Gastroesophageal sphincter (tissue), 4 donors: ENCODE measurements at regions not wholly inside any gene's neighbourhood (a gene's known extent, or its start where the extent isn't known, plus 50 kb on each side); places are given as distances from the start of the nearest gene placed in this dataset.

Experiments used
- ATAC-seq: fragments of 150-250 bp; one replicate; pipeline ENCODE4 v1.9.1; 2016; ENCODE audit warnings: mild to moderate bottlenecking, moderate library complexity
- H3K27ac ChIP-seq, 4 donors: fragments of 200-600 bp; sonication (generic) in 3 of 4; 1 replicate in 3 of 4; 2 replicates in 1 of 4; pipeline ENCODE4 v1.5.1; 2016 to 2019
- H3K27me3 ChIP-seq: fragments of 200-600 bp; sonication (generic); one replicate; pipeline ENCODE4 v1.5.1; 2019
- H3K36me3 ChIP-seq, 2 donors: fragments of 200-600 bp; sonication (generic); one replicate each; pipeline ENCODE4 v1.5.1; 2019; ENCODE audit warnings: control low read depth in 1 of 2
- H3K4me1 ChIP-seq, 3 donors: fragments of 200-600 bp; sonication (generic); 1 replicate in 2 of 3; 2 replicates in 1 of 3; pipeline ENCODE4 v1.5.1; 2016 to 2019; ENCODE audit warnings: control low read depth in 2 of 3
- H3K4me3 ChIP-seq, 2 donors: fragments of 200-600 bp; sonication (generic); one replicate each; pipeline ENCODE4 v1.5.1; 2019; ENCODE audit warnings: mild to moderate bottlenecking in 1 of 2, moderate library complexity in 1 of 2
- H3K9me3 ChIP-seq, 3 donors: fragments of 200-600 bp; sonication (generic); one replicate each; pipeline ENCODE4 v1.5.1; 2017 to 2019; ENCODE audit warnings: control low read depth in 2 of 3
- EP300 ChIP-seq: sonication (generic); formaldehyde crosslinking; IDR thresholded peaks from one replicate; pipeline ENCODE4 v1.6.1; 2017; ENCODE audit warnings: antibody characterized with exemption, mild to moderate bottlenecking
- POLR2A ChIP-seq, 2 donors: fragments of 450-650 bp; IDR thresholded peaks; one replicate each; pipeline ENCODE4 v1.6.1; 2017; ENCODE audit warnings: antibody characterized with exemption in 2 of 2, mild to moderate bottlenecking in 2 of 2, moderate library complexity in 1 of 2
- POLR2AphosphoS5 ChIP-seq: sonication (generic); formaldehyde crosslinking; IDR thresholded peaks from one replicate; pipeline ENCODE4 v1.6.1; 2017; ENCODE audit warnings: antibody characterized with exemption
- WGBS, 2 donors: methylation state at CpG; one replicate each; pipeline ENCODE4 v1.1.5; 2018; ENCODE audit warnings: low coverage in 1 of 2; 5-methylcytosine and 5-hydroxymethylcytosine counted together
- TF ChIP-seq, protein P1 (sequence below), 4 experiments: fragments of 200-600 bp in 2 of 4; fragments of 450-650 bp in 2 of 4; sonication (generic) in 1 of 4; IDR thresholded peaks; one replicate each; pipeline ENCODE4 v1.5.1; 2017 to 2019; ENCODE audit warnings: antibody characterized with exemption in 4 of 4, mild to moderate bottlenecking in 2 of 4, moderate library complexity in 2 of 4

DNA sequence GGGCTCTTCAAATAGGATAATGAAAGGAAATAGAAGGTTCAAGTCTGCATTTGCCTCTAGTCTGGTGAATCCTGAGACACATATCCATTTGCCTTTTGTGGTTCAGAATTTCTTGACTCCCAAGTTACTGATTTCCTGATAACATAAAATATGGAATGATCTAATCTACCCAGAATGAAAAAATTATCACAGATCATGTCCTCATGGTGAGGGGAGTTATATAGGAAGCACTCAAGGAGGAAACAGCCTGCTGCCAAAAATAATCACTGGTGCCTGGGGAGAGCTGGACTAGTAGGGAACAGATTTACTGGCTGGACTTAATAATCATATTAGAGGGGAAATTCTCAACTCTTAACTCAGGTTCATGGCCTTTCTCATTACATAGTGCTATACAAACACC, 95.5 kb upstream of the STK17B start:
- H3K4me1 ChIP-seq, result no peaks in the 10 kb centered on the region
- ATAC-seq, result no peak
- H3K9me3 ChIP-seq, result no peaks in the 10 kb centered on the region
- H3K27ac ChIP-seq, result no peak overlapping the region
- H3K27me3 ChIP-seq, result no peaks in the 10 kb centered on the region
- TF ChIP-seq POLR2A (IDR thresholded peaks at IDR 0.05) (no peak), EP300 (no peak), POLR2AphosphoS5 (no peak)
- TF ChIP-seq, protein P1, sequence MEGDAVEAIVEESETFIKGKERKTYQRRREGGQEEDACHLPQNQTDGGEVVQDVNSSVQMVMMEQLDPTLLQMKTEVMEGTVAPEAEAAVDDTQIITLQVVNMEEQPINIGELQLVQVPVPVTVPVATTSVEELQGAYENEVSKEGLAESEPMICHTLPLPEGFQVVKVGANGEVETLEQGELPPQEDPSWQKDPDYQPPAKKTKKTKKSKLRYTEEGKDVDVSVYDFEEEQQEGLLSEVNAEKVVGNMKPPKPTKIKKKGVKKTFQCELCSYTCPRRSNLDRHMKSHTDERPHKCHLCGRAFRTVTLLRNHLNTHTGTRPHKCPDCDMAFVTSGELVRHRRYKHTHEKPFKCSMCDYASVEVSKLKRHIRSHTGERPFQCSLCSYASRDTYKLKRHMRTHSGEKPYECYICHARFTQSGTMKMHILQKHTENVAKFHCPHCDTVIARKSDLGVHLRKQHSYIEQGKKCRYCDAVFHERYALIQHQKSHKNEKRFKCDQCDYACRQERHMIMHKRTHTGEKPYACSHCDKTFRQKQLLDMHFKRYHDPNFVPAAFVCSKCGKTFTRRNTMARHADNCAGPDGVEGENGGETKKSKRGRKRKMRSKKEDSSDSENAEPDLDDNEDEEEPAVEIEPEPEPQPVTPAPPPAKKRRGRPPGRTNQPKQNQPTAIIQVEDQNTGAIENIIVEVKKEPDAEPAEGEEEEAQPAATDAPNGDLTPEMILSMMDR (IDR thresholded peaks at IDR 0.05), result no peak
- no peak overlapping the region for H3K4me3 ChIP-seq
- H3K36me3 ChIP-seq, result no peaks in the 10 kb centered on the region

- Histone ChIP-seq H3K4me3 (no peak overlapping the region), H3K36me3 (no peaks in the 10 kb centered on the region), H3K9me3 (no peaks in the 10 kb centered on the region), H3K4me1 (no peaks in the 10 kb centered on the region), H3K27me3 (no peaks in the 10 kb centered on the region), H3K27ac (peak overlapping the region in 1 of 4 donors; percentile 31)
- no peak for TF ChIP-seq POLR2A (IDR thresholded peaks at IDR 0.05)
- no peak for ATAC-seq
- WGBS, 2 donors, result 50% methylated on average over 1 of the region's 1 CpG
Measured at GRCh38 chr2:196268025-196268424, 96.6 kb upstream of the STK17B start.

DNA sequence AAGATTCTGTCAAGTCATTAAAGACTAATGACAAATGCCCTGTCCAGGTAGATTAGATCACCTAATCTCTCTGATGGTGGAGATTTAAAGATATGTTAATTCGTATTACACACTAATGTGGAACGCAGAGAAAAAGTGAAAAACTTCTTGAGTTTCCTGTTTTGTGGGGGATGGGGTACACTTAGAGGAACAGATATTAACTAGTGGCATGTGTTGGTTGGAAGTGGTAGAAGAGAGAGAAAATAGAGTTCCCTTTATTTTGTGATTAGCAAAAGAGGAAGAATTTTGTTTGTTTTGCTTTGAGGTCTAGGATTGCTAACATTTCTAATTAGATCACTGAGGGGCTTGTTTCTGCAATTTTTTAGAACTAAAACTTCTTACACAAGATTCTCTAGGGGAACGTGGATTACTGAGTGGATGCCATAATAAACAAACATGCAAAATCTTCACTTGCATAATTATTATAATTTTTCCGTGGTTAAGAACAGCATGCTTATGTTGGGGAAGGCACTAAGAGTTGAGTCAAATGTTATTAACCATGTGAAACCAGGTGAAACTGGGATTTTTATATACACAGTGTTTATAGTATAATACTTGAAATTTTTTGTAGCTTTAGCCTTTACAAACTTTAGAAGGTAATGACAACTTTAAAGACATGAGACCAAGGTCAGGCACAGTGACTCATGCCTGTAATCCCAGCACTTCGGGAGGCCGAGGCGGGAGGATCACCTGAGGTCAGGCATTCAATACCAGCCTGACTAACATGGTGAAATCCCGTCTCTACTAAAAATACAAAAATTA, 97.4 kb upstream of the STK17B start:
- H3K36me3 ChIP-seq, result no peaks in the 10 kb centered on the region
- H3K9me3 ChIP-seq, result no peaks in the 10 kb centered on the region
- ATAC-seq, result peak; percentile 53
- no peaks in the 10 kb centered on the region for H3K27me3 ChIP-seq
- no peaks in the 10 kb centered on the region for H3K4me1 ChIP-seq
- H3K4me3 ChIP-seq, result no peak overlapping the region
- 64 to 67% methylated on average over 5 to 8 of the region's 8 CpGs for WGBS, 2 donors
- no peak for TF ChIP-seq POLR2AphosphoS5
- TF ChIP-seq, protein P1 (IDR thresholded peaks at IDR 0.05), result no peak
- no peak for TF ChIP-seq POLR2A (IDR thresholded peaks at IDR 0.05)
- TF ChIP-seq EP300, result no peak
- H3K27ac ChIP-seq, result peak overlapping the region in 1 of 4 donors; percentile 31

DNA sequence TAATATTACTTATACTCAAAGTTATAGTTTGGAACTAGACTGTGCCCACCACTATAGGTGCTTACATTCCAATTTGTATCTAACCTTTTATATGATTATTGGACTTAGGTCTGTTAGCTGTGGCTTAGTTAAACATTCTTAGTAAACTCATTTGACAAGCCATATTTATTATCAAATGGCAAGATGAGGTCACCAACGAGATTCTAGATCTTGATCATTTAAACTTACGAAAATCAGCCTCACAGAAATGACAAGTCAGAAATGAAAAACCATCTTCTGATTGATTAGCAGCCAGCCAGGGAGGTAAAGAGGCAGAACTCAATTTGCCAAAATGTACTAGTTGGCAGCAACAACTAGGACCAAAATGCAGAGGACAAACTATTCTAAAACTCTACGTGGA, 100.4 kb upstream of the STK17B start:
- H3K27ac ChIP-seq, result no peak overlapping the region
- TF ChIP-seq POLR2AphosphoS5, result no peak
- TF ChIP-seq, protein P1 (IDR thresholded peaks at IDR 0.05), result no peak
- TF ChIP-seq EP300, result no peak
- TF ChIP-seq POLR2A (IDR thresholded peaks at IDR 0.05), result no peak
- H3K4me1 ChIP-seq, result no peaks in the 10 kb centered on the region
- 91 to 100% methylated on average over 2 to 3 of the region's 3 CpGs for WGBS, 2 donors
- no peaks in the 10 kb centered on the region for H3K9me3 ChIP-seq
- no peak for ATAC-seq
- H3K27me3 ChIP-seq, result no peaks in the 10 kb centered on the region
- no peak overlapping the region for H3K4me3 ChIP-seq
- no peaks in the 10 kb centered on the region for H3K36me3 ChIP-seq

DNA sequence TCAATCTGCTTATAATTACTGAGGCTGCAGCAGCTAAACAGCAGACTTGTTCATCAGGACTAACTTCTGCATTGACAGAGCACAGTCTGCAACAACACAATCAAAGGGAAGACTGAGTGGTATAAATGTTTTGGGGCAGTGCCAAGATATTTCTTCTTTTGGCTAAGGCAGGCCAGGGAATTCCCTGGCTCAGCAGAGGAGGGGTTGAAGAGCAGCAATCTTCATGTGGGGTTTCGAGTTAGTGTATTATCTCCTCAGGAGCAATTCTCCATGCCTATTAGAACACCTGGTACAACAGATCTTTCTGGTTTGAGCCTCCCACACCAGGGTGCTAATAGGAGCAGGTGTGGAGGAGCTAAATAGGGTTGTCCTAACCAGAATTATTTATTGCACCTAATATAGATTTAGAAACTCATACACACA, 103.0 kb upstream of the STK17B start:
- Histone ChIP-seq H3K36me3 (no peaks in the 10 kb centered on the region), H3K4me3 (no peak overlapping the region), H3K4me1 (no peaks in the 10 kb centered on the region), H3K27ac (no peak overlapping the region), H3K27me3 (no peaks in the 10 kb centered on the region), H3K9me3 (no peaks in the 10 kb centered on the region)
- TF ChIP-seq POLR2A (IDR thresholded peaks at IDR 0.05), result no peak
- TF ChIP-seq POLR2AphosphoS5, result no peak
- no peak for TF ChIP-seq EP300
- TF ChIP-seq, protein P1 (IDR thresholded peaks at IDR 0.05), result no peak
- 33% methylated on average over 1 of the region's 1 CpG; no CpG with 5 or more reads in 1 of the 2 donors for WGBS, 2 donors
- ATAC-seq, result no peak
